Activated naive CD4-positive, alpha-beta T cell treated with anti-CD3 and anti-CD28 coated beads, Interleukin-2, amount 50 U/mL, for 24 hours (primary cell): ENCODE measurements at regions not wholly inside any gene's neighbourhood (a gene's known extent, or its start where the extent isn't known, plus 50 kb on each side); places are given as distances from the start of the nearest gene placed in this dataset.
A peak's percentile ranks its signal among the peaks of the same experiment; 100 is the strongest.

Experiments
- H3K27ac Mint-ChIP-seq: one replicate; pipeline ENCODE4 v1.8.0; 2021; ENCODE audit warnings: mild to moderate bottlenecking, mixed read lengths
- H3K27me3 Mint-ChIP-seq: one replicate; pipeline ENCODE4 v1.8.0; 2021; ENCODE audit warnings: mixed read lengths
- H3K36me3 Mint-ChIP-seq: one replicate; pipeline ENCODE4 v1.8.0; 2021; ENCODE audit warnings: mixed read lengths
- H3K4me1 Mint-ChIP-seq: one replicate; pipeline ENCODE4 v1.8.0; 2021; ENCODE audit warnings: mixed read lengths
- H3K4me3 Mint-ChIP-seq: one replicate; pipeline ENCODE4 v1.8.0; 2021; ENCODE audit warnings: mild to moderate bottlenecking, mixed read lengths
- H3K9me3 Mint-ChIP-seq: one replicate; pipeline ENCODE4 v1.8.0; 2021; ENCODE audit warnings: mixed read lengths

GRCh38 chr3:31382856-31383255 is 149.9 kb upstream of the STT3B start:
- no peaks in the 10 kb centered on the region for H3K27me3 Mint-ChIP-seq
- peaks cover 11% of the 10 kb centered on the region for H3K36me3 Mint-ChIP-seq
- peaks cover 4% of the 10 kb centered on the region for H3K4me1 Mint-ChIP-seq
- H3K4me3 Mint-ChIP-seq: no peak overlapping the region
- H3K9me3 Mint-ChIP-seq: peaks cover 6% of the 10 kb centered on the region
- H3K27ac Mint-ChIP-seq: no peak overlapping the region

GRCh38 chr3:31384117-31384516 is 148.6 kb upstream of the STT3B start:
- peaks cover 11% of the 10 kb centered on the region for H3K36me3 Mint-ChIP-seq
- no peak overlapping the region for H3K27ac Mint-ChIP-seq
- H3K9me3 Mint-ChIP-seq: peaks cover 6% of the 10 kb centered on the region
- no peaks in the 10 kb centered on the region for H3K27me3 Mint-ChIP-seq
- H3K4me1 Mint-ChIP-seq: no peaks in the 10 kb centered on the region
- no peak overlapping the region for H3K4me3 Mint-ChIP-seq

- Mint-ChIP-seq H3K36me3 (peaks cover 13% of the 10 kb centered on the region), H3K9me3 (peaks cover 6% of the 10 kb centered on the region), H3K27ac (no peak overlapping the region), H3K27me3 (no peaks in the 10 kb centered on the region), H3K4me3 (no peak overlapping the region), H3K4me1 (peaks cover 19% of the 10 kb centered on the region)
Observed at GRCh38 chr3:31389939-31390338, 142.8 kb upstream of the STT3B start.

- peaks cover 19% of the 10 kb centered on the region for H3K4me1 Mint-ChIP-seq
- no peaks in the 10 kb centered on the region for H3K27me3 Mint-ChIP-seq
- H3K4me3 Mint-ChIP-seq: no peak overlapping the region
- peaks cover 6% of the 10 kb centered on the region for H3K9me3 Mint-ChIP-seq
- H3K36me3 Mint-ChIP-seq: peaks cover 13% of the 10 kb centered on the region
- H3K27ac Mint-ChIP-seq: no peak overlapping the region
Observed at GRCh38 chr3:31390466-31390865, 142.3 kb upstream of the STT3B start.

- H3K27me3 Mint-ChIP-seq: no peaks in the 10 kb centered on the region
- no peak overlapping the region for H3K27ac Mint-ChIP-seq
- H3K4me1 Mint-ChIP-seq: peaks cover 19% of the 10 kb centered on the region
- peaks cover 6% of the 10 kb centered on the region for H3K9me3 Mint-ChIP-seq
- H3K36me3 Mint-ChIP-seq: peaks cover 12% of the 10 kb centered on the region
- no peak overlapping the region for H3K4me3 Mint-ChIP-seq
Observed at GRCh38 chr3:31391150-31391549, 141.6 kb upstream of the STT3B start.

- peak overlapping the region; percentile 15 for H3K27ac Mint-ChIP-seq
- H3K4me1 Mint-ChIP-seq: peaks cover 19% of the 10 kb centered on the region
- H3K27me3 Mint-ChIP-seq: no peaks in the 10 kb centered on the region
Observed at GRCh38 chr3:31392568-31392967, 140.2 kb upstream of the STT3B start.

GRCh38 chr3:31399271-31399670 is 133.5 kb upstream of the STT3B start:
- H3K9me3 Mint-ChIP-seq: no peaks in the 10 kb centered on the region
- no peaks in the 10 kb centered on the region for H3K36me3 Mint-ChIP-seq
- no peak overlapping the region for H3K27ac Mint-ChIP-seq
- no peaks in the 10 kb centered on the region for H3K27me3 Mint-ChIP-seq
- peaks cover 31% of the 10 kb centered on the region for H3K4me1 Mint-ChIP-seq
- peak overlapping the region; percentile 11 for H3K4me3 Mint-ChIP-seq

More at GRCh38 chr3:31392568-31392967, 140.2 kb upstream of the STT3B start:
- H3K9me3 Mint-ChIP-seq: peaks cover 1% of the 10 kb centered on the region
- peaks cover 3% of the 10 kb centered on the region for H3K36me3 Mint-ChIP-seq
- no peak overlapping the region for H3K4me3 Mint-ChIP-seq

GRCh38 chr3:31402117-31402516 is 130.6 kb upstream of the STT3B start:
- H3K9me3 Mint-ChIP-seq: no peaks in the 10 kb centered on the region
- H3K27me3 Mint-ChIP-seq: no peaks in the 10 kb centered on the region
- peaks cover 41% of the 10 kb centered on the region for H3K4me1 Mint-ChIP-seq
- H3K36me3 Mint-ChIP-seq: no peaks in the 10 kb centered on the region
- H3K27ac Mint-ChIP-seq: no peak overlapping the region
- H3K4me3 Mint-ChIP-seq: no peak overlapping the region

GRCh38 chr3:31403197-31403596 is 129.5 kb upstream of the STT3B start:
- Mint-ChIP-seq H3K4me1 (peaks cover 44% of the 10 kb centered on the region), H3K9me3 (no peaks in the 10 kb centered on the region), H3K4me3 (no peak overlapping the region), H3K27me3 (no peaks in the 10 kb centered on the region), H3K36me3 (no peaks in the 10 kb centered on the region), H3K27ac (no peak overlapping the region)

- H3K36me3 Mint-ChIP-seq: peaks cover 2% of the 10 kb centered on the region
- no peak overlapping the region for H3K4me3 Mint-ChIP-seq
- peaks cover 44% of the 10 kb centered on the region for H3K4me1 Mint-ChIP-seq
- no peak overlapping the region for H3K27ac Mint-ChIP-seq
- H3K9me3 Mint-ChIP-seq: no peaks in the 10 kb centered on the region
- no peaks in the 10 kb centered on the region for H3K27me3 Mint-ChIP-seq
Observed at GRCh38 chr3:31404871-31405270, 127.9 kb upstream of the STT3B start.

GRCh38 chr3:31405515-31405914 is 127.2 kb upstream of the STT3B start:
- no peaks in the 10 kb centered on the region for H3K9me3 Mint-ChIP-seq
- no peak overlapping the region for H3K4me3 Mint-ChIP-seq
- no peaks in the 10 kb centered on the region for H3K27me3 Mint-ChIP-seq
- H3K27ac Mint-ChIP-seq: no peak overlapping the region
- H3K4me1 Mint-ChIP-seq: peaks cover 38% of the 10 kb centered on the region
- H3K36me3 Mint-ChIP-seq: peaks cover 2% of the 10 kb centered on the region

- H3K36me3 Mint-ChIP-seq: peaks cover 2% of the 10 kb centered on the region
- no peak overlapping the region for H3K27ac Mint-ChIP-seq
- H3K4me1 Mint-ChIP-seq: peaks cover 33% of the 10 kb centered on the region
- H3K27me3 Mint-ChIP-seq: no peaks in the 10 kb centered on the region
- no peak overlapping the region for H3K4me3 Mint-ChIP-seq
- no peaks in the 10 kb centered on the region for H3K9me3 Mint-ChIP-seq
Observed at GRCh38 chr3:31406896-31407295, 125.8 kb upstream of the STT3B start.

- Mint-ChIP-seq H3K36me3 (peaks cover 2% of the 10 kb centered on the region), H3K9me3 (no peaks in the 10 kb centered on the region), H3K27ac (no peak overlapping the region), H3K27me3 (no peaks in the 10 kb centered on the region), H3K4me1 (peaks cover 26% of the 10 kb centered on the region), H3K4me3 (no peak overlapping the region)
Observed at GRCh38 chr3:31407665-31408064, 125.1 kb upstream of the STT3B start.

- Mint-ChIP-seq H3K4me1 (peaks cover 26% of the 10 kb centered on the region), H3K27me3 (no peaks in the 10 kb centered on the region), H3K4me3 (no peak overlapping the region), H3K9me3 (no peaks in the 10 kb centered on the region), H3K27ac (peak overlapping the region; percentile 66), H3K36me3 (peaks cover 2% of the 10 kb centered on the region)
Observed at GRCh38 chr3:31408720-31409119, 124.0 kb upstream of the STT3B start.

- no peaks in the 10 kb centered on the region for H3K9me3 Mint-ChIP-seq
- H3K4me1 Mint-ChIP-seq: peaks cover 26% of the 10 kb centered on the region
- H3K27me3 Mint-ChIP-seq: no peaks in the 10 kb centered on the region
- H3K27ac Mint-ChIP-seq: peak overlapping the region; percentile 46
- no peak overlapping the region for H3K4me3 Mint-ChIP-seq
- H3K36me3 Mint-ChIP-seq: peaks cover 2% of the 10 kb centered on the region
Observed at GRCh38 chr3:31409389-31409788, 123.3 kb upstream of the STT3B start.

- H3K27ac Mint-ChIP-seq: no peak overlapping the region
- H3K4me3 Mint-ChIP-seq: no peak overlapping the region
- H3K9me3 Mint-ChIP-seq: no peaks in the 10 kb centered on the region
- H3K27me3 Mint-ChIP-seq: no peaks in the 10 kb centered on the region
- peaks cover 26% of the 10 kb centered on the region for H3K4me1 Mint-ChIP-seq
- peaks cover 2% of the 10 kb centered on the region for H3K36me3 Mint-ChIP-seq
Observed at GRCh38 chr3:31409866-31410265, 122.9 kb upstream of the STT3B start.

GRCh38 chr3:31410411-31410810 is 122.3 kb upstream of the STT3B start:
- Mint-ChIP-seq H3K27me3 (no peaks in the 10 kb centered on the region), H3K36me3 (peaks cover 2% of the 10 kb centered on the region), H3K9me3 (no peaks in the 10 kb centered on the region), H3K4me3 (no peak overlapping the region), H3K27ac (no peak overlapping the region), H3K4me1 (peaks cover 26% of the 10 kb centered on the region)
